GM23248 (cell line): ENCODE measurements at regions not wholly inside any gene's neighbourhood (a gene's known extent, or its start where the extent isn't known, plus 50 kb on each side); places are given as distances from the start of the nearest gene placed in this dataset.

Source experiments
- DNase-seq: peaks from one replicate; pipeline ENCODE4 v3.0.0-alpha.2; 2015
- H2AFZ ChIP-seq: fragments of 200-600 bp; sonication (generic); 2 replicates; pipeline ENCODE4 v1.6.1; 2016; ENCODE audit warnings: antibody characterized with exemption
- H3F3A ChIP-seq: fragments of 200-600 bp; sonication (generic); 2 replicates; pipeline ENCODE4 v1.6.1; 2016; ENCODE audit warnings: mild to moderate bottlenecking, antibody characterized with exemption, mixed run types; ENCODE audit not compliant: insufficient read depth
- H3K27ac ChIP-seq: fragments of 200-600 bp; sonication (generic); 2 replicates; pipeline ENCODE4 v1.5.1; 2016; ENCODE audit warnings: mild to moderate bottlenecking
- H3K27me3 ChIP-seq: fragments of 200-600 bp; sonication (generic); replicated peaks from 2 replicates; pipeline ENCODE4 v1.6.1; 2016; ENCODE audit warnings: mild to moderate bottlenecking; ENCODE audit not compliant: insufficient read depth
- H3K36me3 ChIP-seq: fragments of 200-600 bp; sonication (generic); 2 replicates; pipeline ENCODE4 v1.6.1; 2016; ENCODE audit warnings: low read depth, mild to moderate bottlenecking
- H3K4me1 ChIP-seq: fragments of 200-600 bp; sonication (generic); 2 replicates; pipeline ENCODE4 v1.6.1; 2016; ENCODE audit warnings: mild to moderate bottlenecking; ENCODE audit not compliant: insufficient read depth
- H3K4me2 ChIP-seq: fragments of 200-600 bp; sonication (generic); one replicate; pipeline ENCODE4 v1.6.1; 2016; ENCODE audit warnings: mild to moderate bottlenecking; ENCODE audit not compliant: unreplicated experiment
- H3K4me3 ChIP-seq: fragments of 200-600 bp; sonication (generic); 2 replicates; pipeline ENCODE4 v1.5.1; 2016; ENCODE audit warnings: mild to moderate bottlenecking
- H3K79me2 ChIP-seq: fragments of 200-600 bp; sonication (generic); 2 replicates; pipeline ENCODE4 v1.6.1; 2016; ENCODE audit warnings: mild to moderate bottlenecking; ENCODE audit not compliant: insufficient read depth
- H3K9ac ChIP-seq: fragments of 200-600 bp; sonication (generic); 2 replicates; pipeline ENCODE4 v1.6.1; 2016; ENCODE audit warnings: mild to moderate bottlenecking
- H3K9me2 ChIP-seq: fragments of 200-600 bp; sonication (generic); 2 replicates; pipeline ENCODE4 v1.6.1; 2016; ENCODE audit warnings: mixed run types, mild to moderate bottlenecking, moderate library complexity; ENCODE audit not compliant: insufficient read depth
- H3K9me3 ChIP-seq: fragments of 200-600 bp; sonication (generic); one replicate; pipeline ENCODE4 v1.6.1; 2017; ENCODE audit warnings: low read depth
- H4K20me1 ChIP-seq: fragments of 200-600 bp; sonication (generic); 2 replicates; pipeline ENCODE4 v1.6.0; 2016; ENCODE audit not compliant: insufficient read depth
- EZH2 ChIP-seq: fragments of 200-600 bp; sonication (generic); IDR thresholded peaks from 2 replicates; pipeline ENCODE4 v1.6.1; 2018; ENCODE audit warnings: antibody characterized with exemption, mild to moderate bottlenecking; ENCODE audit not compliant: insufficient read depth, poor library complexity, severe bottlenecking
- EZH2phosphoT487 ChIP-seq: fragments of 200-600 bp; sonication (generic); IDR thresholded peaks from 2 replicates; pipeline ENCODE4 v1.6.1; 2018; ENCODE audit warnings: antibody characterized with exemption, moderate library complexity, mild to moderate bottlenecking, low read depth; ENCODE audit not compliant: insufficient read depth
- WGBS, 2 experiments: methylation state at CpG; one replicate each; pipeline ENCODE4 v1.1.6; 2015 to 2017; ENCODE audit warnings: low lambda C conversion rate in 2 of 2, low coverage in 1 of 2; ENCODE audit errors: missing lambda C conversion rate in 2 of 2; 5-methylcytosine and 5-hydroxymethylcytosine counted together
- in situ Hi-C: fragments of 300-500 bp; cut with MboI; formaldehyde crosslinking; loops from 2 replicates; pipeline ENCODE4 v1.15.0; 2020

- H2AFZ ChIP-seq, result no peak overlapping the region
- DNase-seq, result no peak
- no peaks in the 10 kb centered on the region for H3K9me2 ChIP-seq
- no peaks in the 10 kb centered on the region for H3K36me3 ChIP-seq
- H3K27me3 ChIP-seq, result no peaks in the 10 kb centered on the region
- H3F3A ChIP-seq, result no peaks in the 10 kb centered on the region
- H3K9ac ChIP-seq, result no peak overlapping the region
- no peak overlapping the region for H3K27ac ChIP-seq
- H3K4me1 ChIP-seq, result no peaks in the 10 kb centered on the region
- no peak overlapping the region for H3K4me3 ChIP-seq
- TF ChIP-seq EZH2phosphoT487 (no peak), EZH2 (no peak)
- H4K20me1 ChIP-seq, result no peaks in the 10 kb centered on the region
- no peaks in the 10 kb centered on the region for H3K79me2 ChIP-seq
- no peaks in the 10 kb centered on the region for H3K9me3 ChIP-seq
- WGBS, 2 experiments, result 31 to 37% methylated on average over 6 of the region's 6 CpGs
- in situ Hi-C loops, result no loop called here
- no peak overlapping the region for H3K4me2 ChIP-seq
Measured at GRCh38 chr5:162558120-162558519, 490.5 kb downstream of the GABRG2 start.

- no peak overlapping the region for H3K9ac ChIP-seq
- DNase-seq, result no peak
- 6 to 11% methylated on average over 3 of the region's 3 CpGs for WGBS, 2 experiments
- H3K27me3 ChIP-seq, result no peaks in the 10 kb centered on the region
- H3K4me2 ChIP-seq, result no peak overlapping the region
- no peaks in the 10 kb centered on the region for H3K9me3 ChIP-seq
- no peaks in the 10 kb centered on the region for H3K4me1 ChIP-seq
- no peaks in the 10 kb centered on the region for H3K36me3 ChIP-seq
- H3F3A ChIP-seq, result no peaks in the 10 kb centered on the region
- no peaks in the 10 kb centered on the region for H4K20me1 ChIP-seq
- H3K9me2 ChIP-seq, result no peaks in the 10 kb centered on the region
- TF ChIP-seq EZH2phosphoT487, result no peak
- no peaks in the 10 kb centered on the region for H3K79me2 ChIP-seq
- in situ Hi-C loops, result no loop called here
- H3K4me3 ChIP-seq, result no peak overlapping the region
- H2AFZ ChIP-seq, result no peak overlapping the region
- H3K27ac ChIP-seq, result no peak overlapping the region
Measured at GRCh38 chr5:162567644-162568043, 500.1 kb downstream of the GABRG2 start.

- no peak for TF ChIP-seq EZH2
- no peak for TF ChIP-seq EZH2phosphoT487
- H3K4me2 ChIP-seq, result no peak overlapping the region
- no peaks in the 10 kb centered on the region for H3K9me2 ChIP-seq
- no peak for DNase-seq
- no peaks in the 10 kb centered on the region for H3K9me3 ChIP-seq
- H3K4me1 ChIP-seq, result no peaks in the 10 kb centered on the region
- no peak overlapping the region for H2AFZ ChIP-seq
- no peak overlapping the region for H3K9ac ChIP-seq
- no peak overlapping the region for H3K27ac ChIP-seq
- no peaks in the 10 kb centered on the region for H3K27me3 ChIP-seq
- H3F3A ChIP-seq, result no peaks in the 10 kb centered on the region
- no peak overlapping the region for H3K4me3 ChIP-seq
- in situ Hi-C loops, result no loop called here
- WGBS, 2 experiments, result 32 to 33% methylated on average over 2 of the region's 2 CpGs
- H3K36me3 ChIP-seq, result no peaks in the 10 kb centered on the region
- no peaks in the 10 kb centered on the region for H3K79me2 ChIP-seq
- H4K20me1 ChIP-seq, result no peaks in the 10 kb centered on the region
Measured at GRCh38 chr5:162573758-162574157, 506.2 kb downstream of the GABRG2 start.

GRCh38 chr5:162591724-162592123, 524.2 kb downstream of the GABRG2 start:
- Histone ChIP-seq H3K4me3 (no peak overlapping the region), H3K9me3 (no peaks in the 10 kb centered on the region), H3K9ac (no peak overlapping the region), H3K27me3 (no peaks in the 10 kb centered on the region), H2AFZ (no peak overlapping the region), H3K79me2 (no peaks in the 10 kb centered on the region), H3K9me2 (no peaks in the 10 kb centered on the region), H3K4me1 (no peaks in the 10 kb centered on the region), H3K4me2 (no peak overlapping the region), H4K20me1 (no peaks in the 10 kb centered on the region), H3K27ac (no peak overlapping the region), H3F3A (no peaks in the 10 kb centered on the region), H3K36me3 (no peaks in the 10 kb centered on the region)
- no peak for DNase-seq
- TF ChIP-seq EZH2phosphoT487, result no peak
- in situ Hi-C loops, result no loop called here

GRCh38 chr5:162593881-162594280, 526.3 kb downstream of the GABRG2 start:
- Histone ChIP-seq H3K9ac (no peak overlapping the region), H4K20me1 (no peaks in the 10 kb centered on the region), H3K9me3 (no peaks in the 10 kb centered on the region), H3K4me2 (no peak overlapping the region), H3F3A (no peaks in the 10 kb centered on the region), H3K36me3 (no peaks in the 10 kb centered on the region), H3K27ac (no peak overlapping the region), H2AFZ (no peak overlapping the region), H3K79me2 (no peaks in the 10 kb centered on the region), H3K4me1 (no peaks in the 10 kb centered on the region), H3K27me3 (no peaks in the 10 kb centered on the region), H3K4me3 (no peak overlapping the region), H3K9me2 (no peaks in the 10 kb centered on the region)
- DNase-seq, result no peak
- WGBS, 2 experiments, result 9 to 12% methylated on average over 1 of the region's 1 CpG
- in situ Hi-C loops, result no loop called here
- TF ChIP-seq EZH2 (no peak), EZH2phosphoT487 (no peak)
